ENCODE measurements at regions not wholly inside any gene's neighbourhood (a gene's known extent, or its start where the extent isn't known, plus 50 kb on each side); places are given as distances from the start of the nearest gene placed in this dataset.

GRCh38 chr2:234671716-234672115, 174.8 kb upstream of the ARL4C start:
- DNase-seq (ENCODE audit: low read depth, low spot score): no peak
- H4K20me1 ChIP-seq (ENCODE audit: control insufficient read depth, extremely low read depth, insufficient read depth, low read length): no peaks in the 10 kb centered on the region
- no peaks in the 10 kb centered on the region for H3K79me2 ChIP-seq (ENCODE audit: control insufficient read depth, insufficient read depth, low read length)
- no peaks in the 10 kb centered on the region for H3K9me1 ChIP-seq (ENCODE audit: control insufficient read depth, extremely low read depth, insufficient read depth, low read length)
- H3K9ac ChIP-seq (ENCODE audit: control insufficient read depth, extremely low read depth, insufficient read depth, low read length): no peak overlapping the region
- no peak overlapping the region for H3K4me3 ChIP-seq (ENCODE audit: control insufficient read depth in 2 of 3, extremely low read depth in 1 of 3, insufficient read depth in 2 of 3, low read depth in 1 of 3, low read length in 3 of 3)
- no peaks in the 10 kb centered on the region for H3K36me3 ChIP-seq (ENCODE audit: control insufficient read depth in 2 of 2, extremely low read depth in 1 of 2, insufficient read depth in 2 of 2, low read length in 2 of 2)
- no peaks in the 10 kb centered on the region for H3K9me3 ChIP-seq (ENCODE audit: control insufficient read depth, low read depth, low read length)
- H3K4me1 ChIP-seq (ENCODE audit: control insufficient read depth, extremely low read depth, insufficient read depth, low read length): peaks cover 38% of the 10 kb centered on the region
- H2AFZ ChIP-seq (ENCODE audit: control insufficient read depth, low read length): no peak overlapping the region
- no peak overlapping the region for H3K4me2 ChIP-seq (ENCODE audit: control insufficient read depth, extremely low read depth, insufficient read depth, low read depth, low read length)
- TF ChIP-seq, protein P1, sequence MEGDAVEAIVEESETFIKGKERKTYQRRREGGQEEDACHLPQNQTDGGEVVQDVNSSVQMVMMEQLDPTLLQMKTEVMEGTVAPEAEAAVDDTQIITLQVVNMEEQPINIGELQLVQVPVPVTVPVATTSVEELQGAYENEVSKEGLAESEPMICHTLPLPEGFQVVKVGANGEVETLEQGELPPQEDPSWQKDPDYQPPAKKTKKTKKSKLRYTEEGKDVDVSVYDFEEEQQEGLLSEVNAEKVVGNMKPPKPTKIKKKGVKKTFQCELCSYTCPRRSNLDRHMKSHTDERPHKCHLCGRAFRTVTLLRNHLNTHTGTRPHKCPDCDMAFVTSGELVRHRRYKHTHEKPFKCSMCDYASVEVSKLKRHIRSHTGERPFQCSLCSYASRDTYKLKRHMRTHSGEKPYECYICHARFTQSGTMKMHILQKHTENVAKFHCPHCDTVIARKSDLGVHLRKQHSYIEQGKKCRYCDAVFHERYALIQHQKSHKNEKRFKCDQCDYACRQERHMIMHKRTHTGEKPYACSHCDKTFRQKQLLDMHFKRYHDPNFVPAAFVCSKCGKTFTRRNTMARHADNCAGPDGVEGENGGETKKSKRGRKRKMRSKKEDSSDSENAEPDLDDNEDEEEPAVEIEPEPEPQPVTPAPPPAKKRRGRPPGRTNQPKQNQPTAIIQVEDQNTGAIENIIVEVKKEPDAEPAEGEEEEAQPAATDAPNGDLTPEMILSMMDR (optimal IDR thresholded peaks at IDR 0.05 in 1 of 3, IDR thresholded peaks at IDR 0.05 in 1 of 3, conservative IDR thresholded peaks at IDR 0.05 in 1 of 3; ENCODE audit: extremely low read depth in 1 of 3, insufficient read depth in 2 of 3, low read length in 3 of 3): no peak
- TF ChIP-seq EZH2 (IDR thresholded peaks at IDR 0.05; ENCODE audit: low read length): no peak
- dilution Hi-C loops (cut with MboI; ENCODE audit: extremely low pct_ligation_motif_present, low sequenced_read_pairs): no loop called here
- no peaks in the 10 kb centered on the region for H3K27me3 ChIP-seq (ENCODE audit: control insufficient read depth, extremely low read depth, insufficient read depth, low read length)
- no peak overlapping the region for H3K27ac ChIP-seq (ENCODE audit: control insufficient read depth, insufficient read depth, low read length)
- peak; percentile 58 for FAIRE-seq

- no peaks in the 10 kb centered on the region for H4K20me1 ChIP-seq (ENCODE audit: control insufficient read depth, extremely low read depth, insufficient read depth, low read length)
- TF ChIP-seq EZH2 (IDR thresholded peaks at IDR 0.05; ENCODE audit: low read length): no peak
- TF ChIP-seq, protein P1 (optimal IDR thresholded peaks at IDR 0.05 in 1 of 3, IDR thresholded peaks at IDR 0.05 in 1 of 3, conservative IDR thresholded peaks at IDR 0.05 in 1 of 3; ENCODE audit: extremely low read depth in 1 of 3, insufficient read depth in 2 of 3, low read length in 3 of 3): no peak
- H3K9ac ChIP-seq (ENCODE audit: control insufficient read depth, extremely low read depth, insufficient read depth, low read length): no peak overlapping the region
- no peaks in the 10 kb centered on the region for H3K9me3 ChIP-seq (ENCODE audit: control insufficient read depth, low read depth, low read length)
- H3K4me3 ChIP-seq (ENCODE audit: control insufficient read depth in 2 of 3, extremely low read depth in 1 of 3, insufficient read depth in 2 of 3, low read depth in 1 of 3, low read length in 3 of 3): no peak overlapping the region
- no peak for DNase-seq (ENCODE audit: low read depth, low spot score)
- no peak overlapping the region for H3K27ac ChIP-seq (ENCODE audit: control insufficient read depth, insufficient read depth, low read length)
- no peaks in the 10 kb centered on the region for H3K36me3 ChIP-seq (ENCODE audit: control insufficient read depth in 2 of 2, extremely low read depth in 1 of 2, insufficient read depth in 2 of 2, low read length in 2 of 2)
- dilution Hi-C loops (cut with MboI; ENCODE audit: extremely low pct_ligation_motif_present, low sequenced_read_pairs): no loop called here
- no peak overlapping the region for H3K4me2 ChIP-seq (ENCODE audit: control insufficient read depth, extremely low read depth, insufficient read depth, low read depth, low read length)
- H3K79me2 ChIP-seq (ENCODE audit: control insufficient read depth, insufficient read depth, low read length): no peaks in the 10 kb centered on the region
- no peaks in the 10 kb centered on the region for H3K27me3 ChIP-seq (ENCODE audit: control insufficient read depth, extremely low read depth, insufficient read depth, low read length)
- peaks cover 33% of the 10 kb centered on the region for H3K4me1 ChIP-seq (ENCODE audit: control insufficient read depth, extremely low read depth, insufficient read depth, low read length)
- H3K9me1 ChIP-seq (ENCODE audit: control insufficient read depth, extremely low read depth, insufficient read depth, low read length): no peaks in the 10 kb centered on the region
- peak; percentile 79 for FAIRE-seq
- H2AFZ ChIP-seq (ENCODE audit: control insufficient read depth, low read length): no peak overlapping the region
Observed at GRCh38 chr2:234671231-234671630, 174.3 kb upstream of the ARL4C start.

All from keratinocyte (primary cell).